Ovary (tissue), 3 donors: ENCODE measurements at regions not wholly inside any gene's neighbourhood (a gene's known extent, or its start where the extent isn't known, plus 50 kb on each side); places are given as distances from the start of the nearest gene placed in this dataset.

Source experiments
- EP300 ChIP-seq: sonication (generic); formaldehyde crosslinking; IDR thresholded peaks from one replicate; pipeline ENCODE4 v1.6.1; 2017; ENCODE audit warnings: antibody characterized with exemption
- POLR2A ChIP-seq: fragments of 450-650 bp; IDR thresholded peaks from one replicate; pipeline ENCODE4 v1.6.1; 2017; ENCODE audit warnings: antibody characterized with exemption, mild to moderate bottlenecking, moderate library complexity
- TF ChIP-seq, protein P1 (sequence below), 3 donors: fragments of 450-650 bp in 2 of 3; fragments of 200-600 bp in 1 of 3; IDR thresholded peaks; one replicate each; pipeline versions ENCODE4 v1.5.1 to v1.8.0; 2016 to 2022; ENCODE audit warnings: antibody characterized with exemption in 3 of 3, mild to moderate bottlenecking in 1 of 3
- donor health status: DM: no; HTN: no; CAD: no.

DNA sequence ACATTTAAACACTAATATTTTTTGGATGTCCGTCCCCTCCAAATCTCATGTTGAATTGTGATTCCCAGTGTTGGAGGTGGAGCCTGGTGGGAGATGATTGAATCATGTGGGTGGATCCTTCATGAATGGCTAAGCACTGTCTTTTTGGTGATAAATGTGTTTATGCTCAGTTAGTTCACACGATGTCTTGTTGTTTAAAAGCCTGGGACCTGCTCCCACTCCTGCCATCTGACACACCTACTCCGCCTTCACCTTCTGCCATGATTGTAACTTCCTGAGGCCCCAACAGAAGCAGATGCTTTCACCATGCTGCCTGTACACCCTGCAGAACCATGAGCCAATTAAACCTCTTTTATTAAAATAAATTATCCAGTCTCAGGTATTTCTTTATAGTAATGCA is 114.7 kb downstream of the TNFAIP3 start:
- TF ChIP-seq, protein P1, sequence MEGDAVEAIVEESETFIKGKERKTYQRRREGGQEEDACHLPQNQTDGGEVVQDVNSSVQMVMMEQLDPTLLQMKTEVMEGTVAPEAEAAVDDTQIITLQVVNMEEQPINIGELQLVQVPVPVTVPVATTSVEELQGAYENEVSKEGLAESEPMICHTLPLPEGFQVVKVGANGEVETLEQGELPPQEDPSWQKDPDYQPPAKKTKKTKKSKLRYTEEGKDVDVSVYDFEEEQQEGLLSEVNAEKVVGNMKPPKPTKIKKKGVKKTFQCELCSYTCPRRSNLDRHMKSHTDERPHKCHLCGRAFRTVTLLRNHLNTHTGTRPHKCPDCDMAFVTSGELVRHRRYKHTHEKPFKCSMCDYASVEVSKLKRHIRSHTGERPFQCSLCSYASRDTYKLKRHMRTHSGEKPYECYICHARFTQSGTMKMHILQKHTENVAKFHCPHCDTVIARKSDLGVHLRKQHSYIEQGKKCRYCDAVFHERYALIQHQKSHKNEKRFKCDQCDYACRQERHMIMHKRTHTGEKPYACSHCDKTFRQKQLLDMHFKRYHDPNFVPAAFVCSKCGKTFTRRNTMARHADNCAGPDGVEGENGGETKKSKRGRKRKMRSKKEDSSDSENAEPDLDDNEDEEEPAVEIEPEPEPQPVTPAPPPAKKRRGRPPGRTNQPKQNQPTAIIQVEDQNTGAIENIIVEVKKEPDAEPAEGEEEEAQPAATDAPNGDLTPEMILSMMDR (IDR thresholded peaks at IDR 0.05) = no peak
- no peak for TF ChIP-seq EP300
- no peak for TF ChIP-seq POLR2A
